SK-N-MC (cell line): ENCODE measurements at regions not wholly inside any gene's neighbourhood (a gene's known extent, or its start where the extent isn't known, plus 50 kb on each side); places are given as distances from the start of the nearest gene placed in this dataset.
"Not testable (repeated sequence)": the region's sequence is repeated elsewhere in the genome, so short reads cannot be mapped to it uniquely, and the experiment has no call there.

Source experiments
- DNase-seq: peaks from one replicate; pipeline ENCODE4 v3.0.0-alpha.2; 2011; ENCODE audit warnings: low read depth, low spot score
- H3K27ac ChIP-seq: fragments of 200-600 bp; sonication (generic); 2 replicates; pipeline ENCODE4 v1.5.1; 2016; ENCODE audit warnings: mixed run types
- H3K36me3 ChIP-seq: fragments of 200-600 bp; sonication (generic); 2 replicates; pipeline ENCODE4 v1.6.1; 2017; ENCODE audit warnings: antibody characterized with exemption, low read length, mixed read lengths; ENCODE audit not compliant: insufficient read depth
- H3K4me3 ChIP-seq: fragments of 200-600 bp; sonication (generic); 2 replicates; pipeline ENCODE4 v1.5.1; 2016
- H3K9ac ChIP-seq: fragments of 200-600 bp; sonication (generic); 2 replicates; pipeline ENCODE4 v1.8.0; 2017; ENCODE audit warnings: mixed run types, mixed read lengths; ENCODE audit not compliant: insufficient read length
- H3K9me3 ChIP-seq: fragments of 200-600 bp; sonication (generic); 2 replicates; pipeline ENCODE4 v1.6.1; 2017; ENCODE audit warnings: low read depth, mild to moderate bottlenecking, antibody characterized with exemption, low read length, moderate library complexity, mixed read lengths
- EZH2 ChIP-seq: fragments of 200-600 bp; sonication (generic); IDR thresholded peaks from one replicate; pipeline ENCODE4 v1.6.1; 2017; ENCODE audit warnings: antibody characterized with exemption
- FOXP2 ChIP-seq: optimal IDR thresholded peaks from 2 replicates; pipeline ENCODE3; 2011; ENCODE audit warnings: mild to moderate bottlenecking, moderate library complexity; ENCODE audit not compliant: insufficient read depth; ENCODE audit errors: extremely low read length, control extremely low read depth
- POLR2AphosphoS5 ChIP-seq: IDR thresholded peaks from 2 replicates; pipeline ENCODE4 v1.6.1; 2012; ENCODE audit warnings: mild to moderate bottlenecking, low read depth, low read length, borderline replicate concordance

DNA sequence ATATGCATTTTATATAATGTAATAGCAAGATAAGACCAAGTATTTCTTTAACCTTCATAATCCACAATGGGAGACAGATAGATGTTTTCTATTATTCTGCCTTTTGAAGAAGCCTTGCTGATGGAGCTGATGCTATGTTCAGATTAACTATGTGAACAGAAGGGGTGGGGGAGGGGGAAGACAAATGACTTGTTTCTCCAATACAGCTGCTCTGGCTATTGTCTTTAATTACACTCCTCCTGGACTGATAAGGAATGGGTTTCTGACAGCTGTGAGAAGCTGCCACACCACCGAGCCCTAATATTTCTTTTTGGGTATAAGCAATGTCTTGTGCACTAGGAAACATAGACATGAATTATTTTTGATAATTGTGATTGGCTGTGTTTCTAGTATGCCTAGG lies 62.0 kb downstream of the CAVIN4 start:
- TF ChIP-seq FOXP2 (no peak), EZH2 (no peak), POLR2AphosphoS5 (no peak)
- H3K4me3 ChIP-seq = no peak overlapping the region
- DNase-seq = no peak
- H3K36me3 ChIP-seq = no peaks in the 10 kb centered on the region
- H3K27ac ChIP-seq = no peak overlapping the region
- no peak overlapping the region for H3K9ac ChIP-seq
- H3K9me3 ChIP-seq = no peaks in the 10 kb centered on the region

GRCh38 chr9:100640447-100641050 lies 62.7 kb downstream of the CAVIN4 start:
- DNase-seq = no peak
- Histone ChIP-seq H3K9ac (no peak overlapping the region), H3K9me3 (no peaks in the 10 kb centered on the region), H3K4me3 (no peak overlapping the region), H3K36me3 (no peaks in the 10 kb centered on the region), H3K27ac (no peak overlapping the region)
- TF ChIP-seq EZH2 (no peak), FOXP2 (no peak), POLR2AphosphoS5 (no peak)

GRCh38 chr9:100641166-100641565 lies 63.3 kb downstream of the CAVIN4 start:
- Histone ChIP-seq H3K4me3 (no peak overlapping the region), H3K9ac (no peak overlapping the region), H3K36me3 (no peaks in the 10 kb centered on the region), H3K27ac (no peak overlapping the region), H3K9me3 (no peaks in the 10 kb centered on the region)
- no peak for DNase-seq
- TF ChIP-seq POLR2AphosphoS5 (no peak), FOXP2 (no peak), EZH2 (no peak)

DNA sequence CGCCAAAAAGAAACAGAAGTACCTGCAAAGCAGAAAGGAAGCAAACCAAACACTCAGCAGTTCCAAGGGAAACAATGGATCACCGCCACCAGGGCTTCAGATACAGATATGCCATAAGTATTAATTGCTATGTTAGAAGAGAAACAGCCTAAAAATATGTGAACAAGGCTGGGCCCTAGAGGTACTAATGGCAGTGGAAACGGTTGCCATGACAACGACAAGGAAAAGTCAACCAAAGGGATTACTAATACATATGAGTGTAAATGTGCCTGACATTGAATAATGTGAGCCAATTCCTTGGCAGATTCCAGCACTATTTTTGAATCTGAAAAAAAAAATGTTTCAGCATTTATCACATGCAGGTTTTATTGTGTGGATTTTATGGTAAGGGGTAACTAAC lies 75.0 kb downstream of the CAVIN4 start:
- no peak for TF ChIP-seq POLR2AphosphoS5
- no peak for TF ChIP-seq FOXP2
- TF ChIP-seq EZH2 = no peak
- no peaks in the 10 kb centered on the region for H3K36me3 ChIP-seq
- no peak for DNase-seq
- H3K4me3 ChIP-seq = no peak overlapping the region
- H3K27ac ChIP-seq = no peak overlapping the region
- no peak overlapping the region for H3K9ac ChIP-seq
- no peaks in the 10 kb centered on the region for H3K9me3 ChIP-seq

- H3K9me3 ChIP-seq = no peaks in the 10 kb centered on the region
- DNase-seq = no peak
Observed at GRCh38 chr9:100653643-100654334, 75.9 kb downstream of the CAVIN4 start.

DNA sequence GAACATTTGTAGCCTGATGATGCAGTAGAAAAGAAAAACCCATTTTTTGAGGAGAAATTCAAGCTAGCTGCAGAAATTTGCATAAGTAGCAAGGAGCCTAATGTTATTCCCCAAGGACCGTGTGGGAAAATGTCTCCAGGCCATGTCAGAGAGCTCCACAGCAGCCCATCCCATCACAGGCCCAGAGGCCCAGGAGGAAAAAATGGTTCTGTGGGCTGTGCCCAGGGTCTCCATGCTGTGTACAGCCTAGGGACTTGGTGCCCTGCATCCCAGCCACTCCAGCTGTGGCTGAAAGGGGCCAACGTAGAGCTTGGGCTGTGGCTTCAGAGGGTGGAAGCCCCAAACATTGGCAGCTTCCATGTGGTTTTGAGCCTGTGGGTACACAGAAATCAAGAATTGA lies 79.0 kb downstream of the CAVIN4 start:
- H3K9ac ChIP-seq, H3K4me3 ChIP-seq, H3K36me3 ChIP-seq, H3K9me3 ChIP-seq, DNase-seq, H3K27ac ChIP-seq: not testable (repeated sequence)

More at GRCh38 chr9:100653643-100654334, 75.9 kb downstream of the CAVIN4 start:
- H3K36me3 ChIP-seq = no peaks in the 10 kb centered on the region
- H3K4me3 ChIP-seq = no peak overlapping the region
- H3K9ac ChIP-seq = no peak overlapping the region
- TF ChIP-seq FOXP2 (no peak), POLR2AphosphoS5 (no peak), EZH2 (no peak)
- H3K27ac ChIP-seq = no peak overlapping the region

DNA sequence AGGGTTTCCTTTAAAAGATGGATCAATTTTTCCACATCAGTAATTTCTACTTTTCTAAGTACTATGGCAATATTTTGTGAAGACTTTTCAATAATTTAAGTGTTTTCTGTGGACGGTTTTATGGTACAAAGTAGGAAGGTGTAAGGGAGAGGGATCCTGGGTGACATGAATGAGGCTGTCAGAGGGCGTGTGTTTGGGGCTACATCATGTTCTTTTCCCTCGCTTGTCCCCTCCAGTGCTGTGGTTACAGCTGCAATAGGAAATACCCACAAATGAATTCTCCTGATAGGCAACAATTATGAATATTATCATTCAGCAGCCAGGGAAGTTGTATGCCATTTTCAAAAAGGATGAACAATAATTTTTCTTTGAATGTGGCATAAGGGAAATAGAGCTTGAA lies 83.8 kb downstream of the CAVIN4 start:
- TF ChIP-seq POLR2AphosphoS5 (no peak), FOXP2 (no peak), EZH2 (no peak)
- Histone ChIP-seq H3K27ac (no peak overlapping the region), H3K9ac (no peak overlapping the region), H3K36me3 (no peaks in the 10 kb centered on the region), H3K4me3 (no peak overlapping the region), H3K9me3 (no peaks in the 10 kb centered on the region)
- no peak for DNase-seq

DNA sequence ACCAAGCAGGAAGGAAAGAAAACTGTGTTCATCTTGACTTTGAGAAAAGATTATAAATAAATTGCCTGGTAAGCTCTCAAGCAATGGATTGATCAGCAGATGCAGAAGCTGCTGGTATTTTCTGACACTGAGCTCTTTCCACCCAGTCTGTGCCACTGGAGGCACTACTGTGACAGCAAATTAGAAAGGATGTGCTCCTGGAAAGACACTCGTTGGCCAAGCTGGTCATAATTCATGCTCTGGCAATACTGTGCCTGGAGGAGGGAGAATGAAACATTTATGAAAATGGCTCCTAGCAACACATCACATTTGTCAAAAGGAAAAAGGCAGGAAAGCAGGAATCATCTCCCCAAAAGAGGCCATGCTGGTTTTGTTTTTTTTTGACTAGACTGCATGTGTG lies 84.2 kb downstream of the CAVIN4 start:
- DNase-seq = no peak
- Histone ChIP-seq H3K4me3 (no peak overlapping the region), H3K27ac (no peak overlapping the region), H3K9me3 (no peaks in the 10 kb centered on the region), H3K9ac (no peak overlapping the region), H3K36me3 (no peaks in the 10 kb centered on the region)
- no peak for TF ChIP-seq POLR2AphosphoS5
- no peak for TF ChIP-seq EZH2
- TF ChIP-seq FOXP2 = no peak

DNA sequence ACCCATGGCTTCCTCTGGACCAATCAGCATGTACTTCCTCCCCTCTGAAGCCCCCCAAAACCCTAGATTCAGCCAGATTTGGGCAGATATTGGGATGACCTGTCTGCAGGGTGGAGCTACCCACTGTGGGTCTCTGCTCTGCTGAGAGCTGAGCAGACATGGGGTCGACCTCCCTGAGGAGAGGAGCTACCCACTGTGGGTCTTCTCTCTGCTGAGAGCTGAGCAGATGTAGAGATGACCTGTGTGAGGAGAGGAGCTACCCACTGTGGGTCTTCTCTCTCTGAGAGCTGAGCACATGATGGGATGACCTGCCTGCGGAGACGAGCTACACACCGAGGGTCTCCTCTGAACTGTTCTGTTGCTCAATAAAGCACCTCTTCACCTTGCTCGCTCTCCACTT lies 89.6 kb downstream of the CAVIN4 start:
- H3K36me3 ChIP-seq = no peaks in the 10 kb centered on the region
- no peak overlapping the region for H3K27ac ChIP-seq
- no peak overlapping the region for H3K9ac ChIP-seq
- no peak for DNase-seq
- TF ChIP-seq EZH2 (no peak), FOXP2 (no peak), POLR2AphosphoS5 (no peak)
- H3K4me3 ChIP-seq = no peak overlapping the region
- no peaks in the 10 kb centered on the region for H3K9me3 ChIP-seq
